HG03354 (cell line): ENCODE measurements at regions not wholly inside any gene's neighbourhood (a gene's known extent, or its start where the extent isn't known, plus 50 kb on each side); places are given as distances from the start of the nearest gene placed in this dataset.

ENCODE experiments used
- ATAC-seq: cut with Tn5 transposase; IDR thresholded peaks from one replicate; pipeline ENCODE4 v1.9.1; 2021; ENCODE audit warnings: mild to moderate bottlenecking; ENCODE audit not compliant: unreplicated experiment, poor library complexity, severe bottlenecking

GRCh38 chr18:8942909-8943545, 159.5 kb upstream of the NDUFV2 start:
- no peak for ATAC-seq

- ATAC-seq = no peak
These were observed 158.3 kb upstream of the NDUFV2 start for GRCh38 chr18:8943900-8944870.

GRCh38 chr18:8944871-8945245, 157.6 kb upstream of the NDUFV2 start:
- ATAC-seq = no peak

- no peak for ATAC-seq
These were observed 157.0 kb upstream of the NDUFV2 start for GRCh38 chr18:8945514-8945913.

GRCh38 chr18:8946066-8946838, 156.2 kb upstream of the NDUFV2 start:
- no peak for ATAC-seq

GRCh38 chr18:8947566-8947965, 154.9 kb upstream of the NDUFV2 start:
- ATAC-seq = no peak

GRCh38 chr18:8948011-8948410, 154.5 kb upstream of the NDUFV2 start:
- no peak for ATAC-seq

- ATAC-seq = no peak
These were observed 153.9 kb upstream of the NDUFV2 start for GRCh38 chr18:8948471-8949149.

- ATAC-seq = no peak
These were observed 153.3 kb upstream of the NDUFV2 start for GRCh38 chr18:8949206-8949605.

- ATAC-seq = peak; percentile 96
These were observed 151.0 kb upstream of the NDUFV2 start for GRCh38 chr18:8951491-8951890.

GRCh38 chr18:8952174-8952573, 150.3 kb upstream of the NDUFV2 start:
- ATAC-seq = no peak

GRCh38 chr18:8952769-8953760, 149.4 kb upstream of the NDUFV2 start:
- ATAC-seq = no peak

- no peak for ATAC-seq
These were observed 144.8 kb upstream of the NDUFV2 start for GRCh38 chr18:8957731-8958130.

GRCh38 chr18:8958660-8959059, 143.8 kb upstream of the NDUFV2 start:
- ATAC-seq = no peak

GRCh38 chr18:8959551-8960135, 142.9 kb upstream of the NDUFV2 start:
- no peak for ATAC-seq

GRCh38 chr18:8960740-8961657, 141.5 kb upstream of the NDUFV2 start:
- ATAC-seq = no peak

- no peak for ATAC-seq
These were observed 140.2 kb upstream of the NDUFV2 start for GRCh38 chr18:8962192-8962779.
